SK-N-SH treated with all-trans-retinoic acid at 6 μM for 48 hours (cell line): ENCODE measurements at regions not wholly inside any gene's neighbourhood (a gene's known extent, or its start where the extent isn't known, plus 50 kb on each side); places are given as distances from the start of the nearest gene placed in this dataset.

Source experiments
- TSHZ2 ChIP-seq: fragments of 250-450 bp; sonication (Bioruptor Pico); IDR thresholded peaks from 2 replicates; pipeline ENCODE4 v1.5.0; 2020; ENCODE audit warnings: mild to moderate bottlenecking, moderate library complexity
- ZNF70 ChIP-seq: fragments of 450-650 bp; formaldehyde crosslinking; IDR thresholded peaks from 2 replicates; pipeline ENCODE4 v1.5.0; 2020; ENCODE audit warnings: mild to moderate bottlenecking, moderate library complexity

DNA sequence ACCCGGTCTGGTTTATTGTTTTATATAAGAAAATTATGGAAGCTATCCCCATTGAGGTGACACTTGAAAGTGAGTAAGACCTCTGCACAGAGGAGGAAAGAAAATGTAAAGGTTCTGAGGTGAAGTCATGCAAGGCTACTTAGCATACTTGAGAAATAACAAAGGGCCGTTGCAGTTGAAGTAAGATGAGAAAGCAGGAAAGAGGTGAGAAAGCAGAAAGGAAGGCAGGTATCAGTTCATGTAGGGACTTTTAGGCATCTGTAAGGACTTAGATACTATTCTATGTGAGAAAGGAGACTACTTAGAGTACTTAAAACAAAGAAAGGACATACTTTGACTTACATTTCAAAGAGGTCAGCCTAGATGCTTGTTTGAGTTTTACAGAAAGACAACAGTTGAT lies 84.7 kb downstream of the CASP12 start:
- TF ChIP-seq TSHZ2 (CRISPR knock-in tag) (no peak), ZNF70 (CRISPR knock-in tag) (no peak)
